Fibroblast of upper back skin (primary cell): ENCODE measurements at regions not wholly inside any gene's neighbourhood (a gene's known extent, or its start where the extent isn't known, plus 50 kb on each side); places are given as distances from the start of the nearest gene placed in this dataset.
"Not testable (repeated sequence)": the region's sequence is repeated elsewhere in the genome, so short reads cannot be mapped to it uniquely, and the experiment has no call there.

Source experiments
- DNase-seq: peaks from one replicate; pipeline ENCODE4 v3.0.0-alpha.2; 2013

DNA sequence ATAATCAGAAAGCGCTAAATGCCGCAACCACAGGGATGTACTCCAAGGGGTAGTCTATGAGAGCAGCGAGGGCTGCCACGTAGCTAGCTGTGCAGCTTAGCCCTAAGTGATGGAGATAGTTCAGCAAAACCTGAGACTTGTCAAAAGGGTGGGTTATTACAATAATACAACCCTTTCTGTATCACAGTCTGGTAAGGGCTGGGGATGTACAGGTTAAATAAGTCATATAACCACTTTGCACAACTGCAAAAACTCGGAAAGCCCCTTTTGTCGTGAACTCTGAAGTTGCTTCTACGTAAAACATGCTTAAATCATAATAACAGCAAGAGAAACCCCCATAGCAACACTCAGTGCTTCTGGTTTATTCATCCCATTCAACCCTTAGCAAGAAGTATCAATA, 598.8 kb downstream of the SUCLG1 start:
- DNase-seq = no peak

DNA sequence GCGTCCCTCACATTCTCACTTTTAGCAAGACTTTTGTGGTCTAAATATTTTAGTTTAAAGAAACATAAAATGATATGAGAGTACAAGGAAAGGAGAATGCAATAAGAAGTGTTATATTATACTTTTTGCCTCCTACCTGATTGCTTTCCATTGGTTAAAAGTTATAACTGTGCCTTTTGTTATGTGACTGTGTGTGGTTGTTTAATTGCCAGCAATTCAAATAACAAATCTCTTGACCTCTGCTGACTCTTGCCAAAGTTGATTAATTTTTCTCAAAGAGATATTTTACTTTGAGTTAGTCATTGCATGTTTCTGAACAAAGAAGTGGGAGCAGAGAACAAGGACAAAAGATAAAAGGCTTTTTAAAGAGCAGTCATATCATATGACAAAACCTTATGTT, 599.5 kb downstream of the SUCLG1 start:
- DNase-seq = no peak

DNA sequence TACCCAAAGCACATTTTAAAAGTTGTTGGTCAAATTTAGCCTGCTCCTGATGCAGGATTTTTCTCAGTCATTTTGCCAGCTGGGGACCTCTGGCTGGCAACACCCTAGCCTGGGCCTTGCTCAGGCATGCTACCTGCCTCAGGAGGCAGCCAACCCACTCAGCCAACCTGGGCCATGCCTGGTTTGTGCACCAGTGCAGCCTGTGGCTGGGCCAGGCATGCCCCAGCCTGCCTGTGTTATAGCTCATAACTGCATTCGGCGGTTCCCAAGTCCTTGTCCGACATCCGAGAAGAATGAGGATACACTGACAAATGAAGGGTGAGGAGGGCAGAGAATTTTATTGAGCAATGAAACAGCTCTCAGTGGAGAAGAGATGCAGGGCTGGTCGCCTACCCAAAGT, 608.0 kb downstream of the SUCLG1 start:
- no peak for DNase-seq

DNA sequence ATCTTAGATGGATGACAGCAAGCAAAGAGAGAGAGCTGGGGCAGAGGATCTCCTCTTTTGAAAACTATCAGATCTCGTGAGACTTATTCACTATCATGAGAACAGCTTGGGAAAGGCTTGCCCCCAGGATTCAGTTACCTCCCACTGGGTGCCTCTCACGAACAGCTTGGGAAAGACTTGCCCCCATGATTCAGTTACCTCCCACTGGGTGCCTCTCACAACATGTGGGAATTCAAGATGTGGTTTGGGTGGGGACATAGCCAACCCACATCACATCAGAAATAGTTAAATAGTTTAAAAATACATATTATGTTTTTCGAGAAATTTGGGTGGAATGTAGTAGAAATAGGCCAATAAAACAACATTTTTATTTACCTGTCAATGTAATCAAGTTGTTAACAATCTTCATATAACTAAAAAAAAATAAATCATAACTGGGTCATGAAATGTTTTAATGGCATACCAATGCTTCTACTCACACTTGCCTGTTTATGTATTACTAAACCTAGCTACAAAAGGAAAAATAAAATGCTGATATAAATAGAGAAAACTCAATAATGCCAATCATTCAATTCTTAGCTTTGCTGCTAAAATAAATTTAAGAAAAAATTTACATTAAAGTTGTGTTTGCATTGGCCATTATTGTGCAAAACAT, 608.9 kb downstream of the SUCLG1 start:
- DNase-seq = peak; percentile 8

DNA sequence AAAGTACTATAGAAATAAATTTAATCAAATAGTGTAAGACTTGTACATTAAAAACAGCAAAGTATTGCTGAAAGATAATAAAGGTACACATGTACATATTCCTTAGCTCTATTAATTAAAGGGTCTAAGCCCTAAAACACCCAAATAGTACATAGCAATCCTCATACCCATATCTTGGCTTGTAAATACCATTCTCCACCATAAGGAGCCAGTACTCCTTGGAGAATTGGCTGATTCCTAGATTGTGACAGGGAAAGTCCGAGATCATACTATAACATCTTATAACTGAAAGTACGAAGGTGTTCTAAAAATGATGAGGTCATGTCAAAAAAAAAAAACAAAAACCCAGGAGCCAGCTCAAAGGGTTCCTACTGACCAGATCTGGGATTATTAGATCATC, 614.6 kb downstream of the SUCLG1 start:
- no peak for DNase-seq

DNA sequence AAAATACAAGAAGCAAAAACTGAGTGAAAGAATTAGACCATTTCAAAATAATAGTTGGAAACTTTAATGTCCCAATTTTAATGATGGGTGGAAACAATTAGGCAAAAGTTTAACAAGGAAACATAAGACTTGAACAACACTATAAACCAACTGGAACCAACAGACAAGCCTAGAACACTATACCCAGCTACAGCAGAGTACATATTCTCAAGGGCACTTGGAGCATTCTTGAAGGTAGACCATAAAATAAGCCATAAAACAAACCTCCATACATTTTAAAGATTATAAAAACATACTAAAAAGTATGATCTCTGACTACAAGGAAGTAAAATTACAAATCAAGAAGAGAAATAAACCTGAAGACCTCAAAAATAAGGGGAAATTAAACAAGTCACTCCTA, 616.7 kb downstream of the SUCLG1 start:
- DNase-seq = no peak

DNA sequence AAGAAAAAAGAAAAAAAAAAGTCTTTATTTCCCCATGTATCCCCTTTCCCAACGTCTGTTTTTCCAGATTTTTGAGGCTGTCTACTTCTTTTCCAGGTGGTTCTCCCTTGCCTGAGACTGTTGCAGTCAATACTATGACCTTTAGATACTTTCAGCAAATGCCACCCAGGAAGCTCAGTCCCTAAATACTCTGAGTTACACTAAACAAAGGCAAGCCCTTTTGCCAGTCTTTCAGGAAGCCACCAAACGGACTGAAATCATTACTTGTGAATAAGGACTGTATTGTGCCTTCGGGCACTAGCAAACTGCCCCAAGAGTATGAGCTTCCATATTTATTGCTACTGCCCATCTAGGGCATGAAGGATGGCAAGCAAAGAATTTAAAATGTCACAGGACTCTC, 621.3 kb downstream of the SUCLG1 start:
- DNase-seq = no peak

DNA sequence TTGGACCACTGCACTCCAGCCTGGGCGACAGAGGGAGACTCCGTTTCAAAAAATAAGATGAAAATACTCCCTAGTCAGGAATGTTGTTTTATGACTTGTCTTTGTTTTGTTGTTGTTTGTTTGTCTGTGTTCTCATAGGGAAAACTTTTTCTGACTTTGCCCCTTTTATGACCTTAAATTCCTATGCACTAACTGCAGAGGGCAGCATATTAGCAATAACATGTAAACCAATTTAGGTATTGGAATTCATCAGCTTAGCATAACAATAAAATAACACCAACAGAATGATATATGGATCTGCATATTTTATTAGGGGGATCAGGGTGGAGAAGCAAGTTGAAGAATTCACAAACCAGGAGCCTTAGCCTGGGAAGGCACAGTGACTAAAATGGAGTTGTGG, 631.5 kb downstream of the SUCLG1 start:
- no peak for DNase-seq

DNA sequence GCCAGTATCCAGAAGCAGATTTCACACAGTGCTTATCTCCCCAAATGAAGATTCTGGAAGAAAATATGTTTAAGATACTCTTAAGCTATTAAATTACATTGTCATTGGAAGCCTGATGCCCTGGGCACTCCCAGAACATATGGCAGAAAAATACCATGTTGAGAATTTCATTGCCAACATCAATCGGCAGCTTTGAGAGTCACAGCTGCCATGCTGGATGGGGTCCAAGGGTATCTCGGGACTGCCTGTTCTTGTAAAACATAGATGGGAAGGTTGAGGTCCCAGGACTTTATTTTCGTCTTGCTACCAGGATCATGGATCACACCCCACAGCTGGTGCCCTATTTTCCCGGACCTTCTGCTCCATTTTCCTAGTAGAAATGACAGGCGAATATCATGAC, 632.5 kb downstream of the SUCLG1 start:
- no peak for DNase-seq

DNA sequence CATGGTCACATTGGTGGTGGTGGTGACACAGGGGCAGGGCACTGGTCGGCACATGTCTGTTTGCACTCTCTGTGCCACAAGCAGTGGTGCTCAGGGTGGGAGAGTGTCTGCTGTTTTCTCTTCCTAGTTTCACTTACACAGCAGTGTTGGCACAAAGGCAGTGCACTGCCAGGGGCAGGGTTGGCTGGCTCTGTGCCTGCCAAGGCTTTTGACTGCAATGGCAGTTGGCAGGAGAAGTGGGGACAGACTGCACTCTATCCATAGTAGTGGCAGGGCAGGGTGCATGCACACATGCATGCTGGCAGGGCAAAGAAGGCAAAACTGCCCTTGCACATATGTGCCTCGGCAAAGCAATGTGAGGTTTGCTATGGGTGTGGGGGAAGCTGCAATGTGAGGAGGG, 635.9 kb downstream of the SUCLG1 start:
- DNase-seq = no peak

DNA sequence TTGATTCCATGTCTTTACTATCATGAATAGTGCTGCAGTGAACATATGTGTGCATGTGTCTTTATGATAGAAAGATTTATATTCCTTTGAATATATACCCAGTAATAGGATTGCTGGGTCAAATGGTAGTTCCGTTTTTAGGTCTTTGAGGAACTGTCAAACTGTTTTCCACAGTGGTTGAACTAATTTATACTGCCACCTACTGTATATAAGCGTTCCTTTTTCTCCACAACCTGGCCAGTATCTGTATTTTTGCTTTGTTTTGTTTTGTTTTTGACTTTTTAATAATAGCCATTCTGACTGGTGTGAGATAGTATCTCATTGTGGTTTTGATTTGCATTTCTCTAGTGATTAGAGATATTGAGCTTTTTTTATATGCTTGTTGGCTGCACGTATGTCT, 641.6 kb downstream of the SUCLG1 start:
- DNase-seq = peak; percentile 28

DNA sequence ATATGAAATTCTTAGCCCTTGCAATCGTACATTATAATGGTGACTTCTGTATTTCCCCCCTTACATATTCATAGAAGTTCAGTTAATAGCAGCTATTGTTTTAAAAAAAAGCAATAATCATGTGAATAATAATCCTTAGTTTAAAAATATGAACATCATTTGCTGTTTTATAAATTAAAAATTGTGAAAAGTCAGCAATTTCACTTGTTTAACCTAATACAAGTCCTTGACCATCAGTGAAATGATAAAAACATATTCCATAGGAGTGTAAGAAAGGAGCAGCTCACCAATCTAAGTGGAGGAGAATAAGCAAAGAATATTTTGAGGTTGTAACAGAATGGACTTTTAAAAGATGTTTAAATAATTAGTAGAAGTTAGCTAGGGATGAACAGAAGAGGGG, 650.2 kb downstream of the SUCLG1 start:
- DNase-seq = no peak

DNA sequence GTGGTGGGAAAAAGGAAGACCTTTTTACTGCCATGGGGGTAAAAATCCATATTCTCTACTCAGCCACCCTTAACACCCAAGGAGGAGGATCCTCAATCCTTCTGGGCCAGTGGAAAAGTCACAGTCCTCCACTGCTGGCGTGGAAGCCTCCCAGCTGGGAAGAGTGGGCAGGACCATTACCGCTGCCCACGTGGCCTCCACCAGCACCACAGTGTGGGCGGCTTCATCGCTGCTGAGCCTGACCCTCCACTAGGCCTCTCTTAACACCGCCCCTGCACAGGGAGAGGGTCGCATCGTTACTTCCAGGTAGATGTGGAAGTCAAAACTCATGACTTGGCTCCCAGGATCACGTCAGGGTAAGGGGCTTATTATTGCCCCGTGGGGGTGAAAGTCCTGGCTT, 656.5 kb downstream of the SUCLG1 start:
- DNase-seq = no peak

DNA sequence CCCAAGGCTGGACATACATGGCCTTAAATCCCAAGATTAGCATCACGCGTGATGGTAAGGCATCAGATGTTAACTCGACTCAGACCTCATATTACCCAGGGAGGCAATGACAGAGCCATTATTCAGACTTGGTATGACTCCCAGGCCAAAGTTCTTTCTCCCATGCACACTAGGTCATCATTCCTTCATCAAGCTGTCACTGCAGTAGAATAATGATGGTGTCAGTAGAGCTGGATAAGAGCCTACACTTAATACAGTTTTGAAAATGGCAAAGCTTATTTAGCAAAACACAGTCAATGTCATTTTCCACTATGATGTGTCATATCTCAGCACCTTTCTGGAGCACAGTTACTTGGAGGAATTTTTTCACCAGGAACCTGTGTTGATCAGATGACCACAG, 663.3 kb downstream of the SUCLG1 start:
- no peak for DNase-seq

DNA sequence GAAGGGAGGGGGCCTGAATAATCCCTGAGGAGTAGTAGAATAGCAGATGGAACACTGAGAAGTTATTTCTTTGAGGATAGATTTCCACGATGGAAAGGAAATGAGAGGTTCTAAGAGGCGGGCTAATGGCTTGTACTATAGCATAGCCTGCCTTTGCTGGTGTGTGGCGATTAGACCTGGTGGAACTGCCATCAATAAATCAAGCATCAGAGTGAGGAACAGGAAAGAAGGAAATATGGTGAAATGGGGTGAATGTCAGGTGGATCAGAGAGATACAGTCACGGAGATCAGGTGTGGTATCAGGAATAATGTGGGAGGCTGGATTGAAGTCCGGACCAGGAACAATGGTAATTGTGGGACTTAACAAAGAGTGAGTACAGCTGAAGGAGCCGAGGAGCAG, 668.6 kb downstream of the SUCLG1 start:
- DNase-seq = not testable (repeated sequence)

DNA sequence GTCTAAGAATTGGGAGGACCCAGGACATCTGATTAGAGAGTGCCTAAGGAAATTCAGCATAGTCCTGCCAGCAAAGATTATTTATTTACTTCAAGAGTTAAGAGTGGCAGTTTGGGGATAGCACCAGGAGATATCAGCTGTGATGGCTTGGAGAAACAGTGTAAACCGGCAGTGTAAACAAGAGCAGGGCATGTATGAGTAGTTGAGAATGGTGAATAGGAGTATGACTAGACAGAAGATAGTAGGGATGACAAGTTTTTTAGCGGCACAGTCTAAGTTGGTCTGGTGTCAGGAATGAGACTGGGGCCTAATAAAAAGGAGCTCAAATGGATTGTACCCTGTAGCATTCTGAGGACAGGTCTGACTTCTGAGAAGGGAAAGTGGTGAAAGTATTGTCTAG, 669.4 kb downstream of the SUCLG1 start:
- not testable (repeated sequence) for DNase-seq

DNA sequence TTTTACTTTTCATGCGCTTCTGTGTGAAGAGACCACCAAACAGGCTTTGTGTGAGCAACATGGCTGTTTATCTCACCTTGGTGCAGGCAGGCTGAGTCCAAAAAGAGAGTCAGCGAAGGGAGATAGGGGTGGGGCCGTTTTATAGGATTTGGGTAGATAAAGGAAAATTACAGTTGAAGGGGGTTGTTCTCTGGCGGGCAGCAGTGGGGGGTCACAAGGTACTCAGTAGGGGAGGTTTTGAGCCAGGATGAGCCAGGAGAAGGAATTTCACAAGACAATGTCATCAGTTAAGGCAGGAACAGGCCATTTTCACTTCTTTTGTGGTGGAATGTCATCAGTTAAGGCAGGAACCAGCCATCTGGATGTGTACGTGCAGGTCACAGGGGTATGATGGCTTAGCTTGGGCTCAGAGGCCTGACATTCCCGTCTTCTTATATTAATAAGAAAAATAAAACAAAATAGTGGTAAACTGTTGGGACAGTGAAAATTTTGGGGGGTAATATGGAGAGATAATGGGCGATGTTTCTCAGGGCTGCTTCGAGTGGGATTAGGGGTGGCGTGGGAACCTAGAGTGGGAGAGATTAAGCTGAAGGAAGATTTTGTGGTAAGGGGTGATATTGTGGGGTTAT, 670.0 kb downstream of the SUCLG1 start:
- DNase-seq = not testable (repeated sequence)

DNA sequence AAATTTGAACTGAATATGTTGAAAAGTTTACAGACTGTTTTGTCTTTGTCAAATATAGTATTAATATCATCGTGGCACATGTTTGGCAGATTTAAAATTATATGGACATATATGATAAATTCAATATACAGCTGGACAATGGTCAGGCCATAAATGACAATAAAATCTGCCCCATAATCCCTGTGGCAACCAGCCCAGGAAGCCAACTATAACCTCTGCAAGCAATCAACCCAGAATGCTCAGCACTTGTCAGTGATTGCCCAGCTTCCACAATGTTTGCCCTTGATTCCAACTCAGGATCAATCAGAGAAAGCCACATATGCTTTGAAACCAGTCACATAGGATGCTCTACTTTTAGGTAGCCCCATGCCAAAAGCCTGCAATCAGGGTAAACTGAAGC, 671.9 kb downstream of the SUCLG1 start:
- DNase-seq = no peak

DNA sequence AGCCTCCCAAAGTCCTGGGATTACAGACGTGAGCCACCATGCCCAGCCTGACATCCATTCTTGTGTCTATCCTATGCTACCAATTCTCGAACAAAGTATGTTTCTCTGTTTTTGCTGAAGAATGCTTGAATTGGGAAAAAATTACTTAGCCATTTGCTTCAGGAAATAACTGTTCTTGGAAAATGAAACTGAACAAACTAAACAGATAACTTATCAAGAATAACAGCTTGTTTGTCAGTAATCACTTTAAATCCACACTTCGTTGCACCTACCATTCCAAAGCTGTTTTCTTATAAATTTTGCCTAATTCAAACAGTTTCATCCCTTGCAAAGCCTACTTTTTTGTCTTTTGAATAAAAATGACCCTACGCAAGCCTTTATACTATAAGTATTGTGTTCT, 672.9 kb downstream of the SUCLG1 start:
- no peak for DNase-seq

DNA sequence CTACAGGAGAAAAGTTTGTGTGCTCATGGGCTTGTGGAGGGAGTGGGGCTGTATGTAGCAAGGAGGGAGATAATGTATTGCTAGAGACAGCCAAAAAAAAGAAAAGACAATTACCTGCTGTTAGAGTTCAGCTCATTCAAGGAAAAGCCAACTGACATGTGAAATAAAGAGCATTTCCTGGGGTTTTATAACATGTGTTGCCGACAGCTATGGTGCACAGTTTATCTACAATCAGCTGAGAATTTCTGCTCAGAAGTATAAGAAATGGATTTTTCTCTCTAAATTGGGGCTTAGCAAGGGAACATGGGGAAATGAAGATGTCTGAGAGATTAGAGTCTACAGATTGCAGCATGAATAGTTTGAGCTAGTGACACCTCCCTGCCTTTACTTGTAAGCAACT, 674.1 kb downstream of the SUCLG1 start:
- no peak for DNase-seq

DNA sequence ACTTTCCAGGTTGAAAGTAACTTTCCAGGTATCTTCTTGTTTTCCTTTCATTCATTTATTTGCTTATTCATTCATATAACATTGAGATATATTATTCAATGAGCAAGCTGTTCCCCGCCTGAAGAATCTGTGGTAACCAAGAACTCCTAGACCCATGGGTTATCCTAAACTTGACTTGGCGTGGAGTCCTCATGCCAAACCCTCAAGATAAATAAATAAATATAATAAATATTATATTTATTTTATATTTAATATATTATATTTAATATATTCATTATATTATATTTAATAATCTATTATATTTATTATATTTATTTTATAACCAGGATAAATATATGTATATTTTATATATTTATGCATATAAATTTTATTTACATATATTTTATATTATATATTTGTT, 674.8 kb downstream of the SUCLG1 start:
- DNase-seq = no peak

DNA sequence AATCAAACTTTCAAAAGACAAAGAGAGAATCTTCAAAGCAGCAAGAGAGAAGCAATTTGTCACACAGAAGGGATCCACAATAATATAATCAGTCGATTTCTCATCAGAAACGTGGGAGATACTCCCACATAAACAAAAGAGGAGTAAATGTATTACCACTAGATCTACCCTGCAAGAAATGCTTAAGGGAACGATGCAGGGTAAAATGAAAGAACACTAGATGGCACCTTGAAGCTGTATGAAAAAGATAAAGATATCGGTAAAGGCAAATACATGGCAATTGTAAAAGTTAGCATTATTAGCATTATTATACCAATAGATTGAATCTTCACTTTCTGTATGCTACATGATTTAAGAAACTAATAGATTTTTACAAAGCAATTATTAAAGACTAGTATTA, 677.0 kb downstream of the SUCLG1 start:
- no peak for DNase-seq

DNA sequence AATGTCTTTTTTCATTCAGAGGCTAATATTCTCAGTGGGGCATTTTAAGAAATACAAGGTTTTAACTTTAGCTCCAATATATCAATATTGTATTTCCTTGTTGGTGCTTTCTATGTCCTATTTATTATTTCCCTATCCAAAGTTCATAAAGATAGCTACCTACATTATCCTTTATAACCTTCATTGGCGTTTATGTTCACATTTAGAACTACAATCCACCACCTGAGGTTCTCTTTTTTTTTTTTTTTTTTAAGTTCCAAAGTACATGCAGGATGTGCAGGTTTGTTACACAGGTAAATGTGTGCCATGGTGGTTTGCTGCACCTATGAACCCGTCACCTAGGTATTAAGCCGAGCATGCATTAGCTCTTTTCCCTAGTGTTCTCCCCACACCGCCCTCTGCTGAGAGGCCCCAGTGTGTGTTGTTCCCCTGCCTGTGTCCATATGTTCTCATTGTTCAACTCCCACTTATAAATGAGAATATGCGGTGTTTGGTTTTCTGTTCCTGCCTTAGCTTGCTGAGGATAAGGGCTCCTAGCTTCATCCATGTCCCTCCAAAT, 694.6 kb downstream of the SUCLG1 start:
- DNase-seq = no peak

DNA sequence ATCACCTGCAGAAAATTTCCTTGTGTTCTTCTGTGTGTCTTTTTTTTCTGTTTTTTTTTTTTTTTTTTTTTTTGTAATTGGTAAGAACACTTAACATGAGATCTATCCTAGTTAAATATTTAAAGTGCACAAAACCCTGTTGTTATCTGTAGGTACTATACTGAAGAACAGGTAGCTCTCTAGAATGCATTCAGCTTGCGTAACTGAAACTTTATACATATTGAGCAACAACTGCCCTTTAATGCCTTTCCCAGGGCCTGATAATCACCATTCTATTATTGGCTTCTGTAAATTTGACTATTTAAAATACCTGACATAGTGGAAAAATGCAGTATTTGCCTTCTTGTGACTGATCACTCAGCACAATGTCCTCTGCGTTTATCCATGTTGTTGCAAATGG, 701.8 kb downstream of the SUCLG1 start:
- no peak for DNase-seq

DNA sequence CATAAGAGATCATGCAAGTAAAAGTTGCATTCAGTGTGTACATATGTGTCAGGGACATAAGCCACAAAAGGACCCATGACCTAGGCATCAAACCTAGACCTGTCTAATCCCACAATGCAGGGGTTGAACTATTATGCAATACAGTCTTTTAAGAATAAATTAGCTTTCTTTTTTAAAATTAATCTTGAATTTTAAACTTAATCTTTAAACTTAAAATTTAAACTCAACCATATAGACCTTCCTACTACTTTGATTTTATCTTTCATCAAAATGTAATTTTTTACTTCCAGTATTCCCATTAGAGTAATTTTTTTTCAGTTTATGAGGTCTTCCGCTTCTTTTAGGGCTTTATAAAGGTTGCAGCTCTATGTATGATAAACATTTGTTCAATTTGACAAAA, 702.9 kb downstream of the SUCLG1 start:
- DNase-seq = no peak
